GM18520 (cell line): ENCODE measurements at regions not wholly inside any gene's neighbourhood (a gene's known extent, or its start where the extent isn't known, plus 50 kb on each side); places are given as distances from the start of the nearest gene placed in this dataset.
A peak's percentile ranks its signal among the peaks of the same experiment; 100 is the strongest.

Experiments used
- ATAC-seq: cut with Tn5 transposase; IDR thresholded peaks from one replicate; pipeline ENCODE4 v1.9.1; 2021; ENCODE audit not compliant: unreplicated experiment

DNA sequence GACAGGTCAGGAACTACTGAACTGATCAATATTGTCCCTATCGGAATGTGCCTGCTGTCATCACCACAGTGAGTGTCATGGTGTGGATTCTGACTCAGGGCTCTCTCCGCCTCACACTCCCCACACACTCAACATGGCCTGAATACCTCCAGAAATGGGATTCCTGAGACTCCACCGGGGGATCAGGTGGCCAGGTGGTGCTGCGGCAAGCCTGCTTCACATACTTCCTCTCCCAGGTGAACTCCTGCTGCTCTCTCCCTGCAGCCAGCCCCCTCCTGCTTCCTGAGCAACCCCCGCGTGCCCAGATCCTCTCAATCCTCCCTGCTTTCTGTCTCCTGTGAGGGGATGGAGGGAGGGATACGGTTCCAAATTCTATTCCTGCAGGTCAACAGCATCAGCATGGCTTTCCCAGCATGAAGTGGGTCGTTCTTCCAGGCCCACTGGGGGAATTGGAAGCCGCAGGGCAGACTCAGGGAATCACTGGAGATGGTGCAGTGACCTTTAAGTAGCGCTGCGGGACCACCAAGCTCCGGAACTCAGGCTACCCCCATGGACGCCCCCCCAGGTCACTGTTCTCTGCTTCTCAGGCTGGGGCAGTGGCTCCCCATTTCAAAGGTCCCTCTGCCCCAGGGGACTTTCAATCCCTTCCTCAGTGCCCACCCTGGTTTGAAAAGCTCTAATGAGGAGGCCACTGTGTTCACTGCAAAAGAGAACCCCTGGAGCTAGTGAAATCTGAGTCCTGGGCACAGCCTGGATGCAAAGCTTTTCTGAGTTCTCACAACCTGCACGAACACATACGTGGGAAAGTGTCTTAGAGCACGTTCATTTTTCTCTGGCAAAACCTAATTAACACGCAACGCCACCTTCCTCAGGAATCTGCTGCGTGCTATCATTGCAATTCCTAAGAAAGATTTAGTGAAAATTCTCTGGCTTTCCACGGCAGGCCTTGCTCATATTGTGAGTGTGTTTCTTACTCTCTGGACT lies 168.4 kb downstream of the ZFP36L2 start:
- no peak for ATAC-seq

DNA sequence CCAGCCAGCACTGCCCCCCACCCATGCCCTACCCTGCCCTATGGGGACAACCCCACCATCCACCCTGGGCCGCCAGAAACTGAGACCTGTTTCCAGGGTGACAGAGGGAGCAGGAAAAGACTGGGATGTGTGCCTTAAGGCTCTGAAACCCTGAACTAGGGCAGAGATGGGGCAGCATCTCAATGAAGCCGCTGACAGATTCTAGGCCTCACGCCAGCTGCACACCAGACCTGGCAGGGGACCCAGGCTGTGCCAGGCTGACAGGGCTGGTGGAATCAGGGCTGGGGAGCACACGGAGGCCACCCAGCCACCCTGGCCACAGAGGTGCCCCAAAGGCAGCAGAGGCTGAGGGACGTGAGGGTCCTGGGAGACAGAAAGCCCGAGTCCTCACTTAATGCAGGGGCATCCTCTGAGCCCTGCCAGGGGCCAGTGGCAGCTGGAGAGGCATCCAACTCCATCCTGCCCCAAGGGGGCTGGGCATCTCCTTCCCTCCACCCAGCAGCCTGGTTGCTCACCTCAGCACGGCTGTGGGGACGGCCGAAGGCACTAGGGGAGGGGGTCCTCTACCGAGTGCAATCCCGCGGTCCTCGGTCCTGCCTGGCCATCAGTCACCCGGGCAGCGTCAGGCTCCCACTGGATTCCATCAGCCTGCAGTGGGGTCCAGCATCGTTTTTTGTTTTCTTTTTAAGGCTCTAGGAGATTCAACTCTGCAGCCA lies 169.2 kb downstream of the ZFP36L2 start:
- ATAC-seq, result no peak

DNA sequence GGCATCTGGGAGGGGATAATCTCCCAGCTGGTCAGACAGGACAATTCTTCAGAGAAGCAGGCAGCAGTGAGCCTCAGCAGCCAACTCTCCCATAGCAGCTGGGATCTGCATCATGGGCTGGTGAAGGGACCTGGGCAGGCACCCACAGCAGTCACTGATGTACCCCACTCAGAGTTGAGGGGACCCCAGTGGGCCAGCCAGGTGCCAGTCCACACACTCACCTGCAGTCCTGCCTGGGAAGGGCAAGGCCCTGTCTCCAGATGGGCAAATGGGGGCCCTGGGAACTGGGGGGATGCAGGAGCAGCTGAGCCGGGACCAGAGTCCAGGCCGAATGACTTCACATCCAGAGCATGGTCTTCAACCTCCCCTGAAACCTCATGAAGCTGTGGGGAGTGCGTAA lies 170.4 kb downstream of the ZFP36L2 start:
- no peak for ATAC-seq

DNA sequence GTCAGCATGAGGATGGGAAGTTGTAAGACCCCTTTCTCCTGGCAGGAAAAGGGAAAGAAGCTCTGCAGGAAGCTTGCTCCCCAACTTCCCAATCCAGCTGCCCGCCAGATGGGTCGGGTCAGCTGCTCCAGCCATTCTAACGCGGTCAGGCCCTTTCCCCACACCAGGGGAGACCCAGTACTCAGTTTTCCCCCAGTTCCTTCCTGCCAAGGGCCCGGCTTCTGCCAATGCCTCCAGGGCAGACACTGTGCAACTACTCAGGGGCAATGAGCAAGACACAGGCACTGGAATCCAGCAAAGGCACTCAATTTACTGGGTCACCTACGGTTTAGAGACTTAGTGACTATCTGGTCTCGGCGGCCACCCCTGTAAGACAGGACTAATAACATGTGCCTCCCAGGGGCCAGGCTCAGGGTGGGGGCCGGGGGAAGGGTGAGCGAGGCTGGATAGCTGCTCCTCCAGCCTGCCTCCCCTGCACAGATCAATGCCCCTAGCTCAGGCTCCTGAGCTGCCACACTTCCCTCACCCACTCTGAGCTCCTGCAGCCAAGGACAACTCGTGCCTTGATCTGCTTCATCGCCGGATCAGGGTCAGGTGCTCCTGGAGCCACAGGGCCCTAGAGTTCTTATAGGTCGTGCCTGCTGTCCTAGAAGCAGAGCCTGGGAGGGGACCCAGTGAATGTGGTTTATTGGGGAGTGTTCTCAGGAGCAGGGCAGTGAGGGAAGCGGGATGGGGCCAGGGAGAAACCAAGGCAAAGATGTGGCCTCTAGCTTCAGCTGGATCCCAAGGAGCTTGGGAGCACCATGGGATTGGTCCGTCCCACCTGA lies 171.1 kb downstream of the ZFP36L2 start:
- no peak for ATAC-seq

DNA sequence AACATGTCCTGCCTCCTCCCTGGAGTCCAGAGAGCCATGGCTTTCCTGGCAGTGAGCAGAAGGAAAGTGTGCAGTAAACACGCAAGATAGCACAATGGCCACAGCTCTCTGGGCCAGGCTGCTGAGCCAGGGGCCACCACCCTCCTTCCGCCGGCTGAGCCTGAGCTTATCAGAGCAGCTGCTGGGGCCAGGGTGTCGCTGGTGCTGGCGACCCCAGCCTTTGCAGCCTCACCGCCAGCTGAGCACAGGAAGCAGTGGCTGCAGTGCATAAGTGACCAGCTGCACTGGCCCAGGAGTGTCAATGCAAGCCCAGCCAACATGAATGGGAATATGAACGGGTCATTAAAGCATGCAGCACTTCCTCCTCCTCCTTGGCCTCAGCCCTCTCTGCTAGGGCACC lies 172.0 kb downstream of the ZFP36L2 start:
- ATAC-seq, result no peak

DNA sequence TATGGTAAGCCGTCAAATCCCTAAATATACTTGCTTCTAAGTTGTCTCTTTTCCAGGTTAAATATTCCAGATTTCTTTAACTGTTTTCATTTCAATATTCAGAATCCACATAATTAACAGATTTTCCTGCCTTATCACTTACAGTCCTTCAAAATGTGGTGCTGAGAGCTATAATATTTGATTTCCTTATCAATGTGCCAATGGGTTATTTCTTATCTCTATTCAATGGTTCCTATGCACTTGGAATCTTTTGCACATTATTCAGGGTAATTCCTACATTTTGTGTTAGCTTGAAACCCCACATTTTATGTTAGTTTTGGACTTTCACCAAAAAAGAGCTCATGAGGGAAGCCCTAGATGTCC lies 173.5 kb downstream of the ZFP36L2 start:
- no peak for ATAC-seq

DNA sequence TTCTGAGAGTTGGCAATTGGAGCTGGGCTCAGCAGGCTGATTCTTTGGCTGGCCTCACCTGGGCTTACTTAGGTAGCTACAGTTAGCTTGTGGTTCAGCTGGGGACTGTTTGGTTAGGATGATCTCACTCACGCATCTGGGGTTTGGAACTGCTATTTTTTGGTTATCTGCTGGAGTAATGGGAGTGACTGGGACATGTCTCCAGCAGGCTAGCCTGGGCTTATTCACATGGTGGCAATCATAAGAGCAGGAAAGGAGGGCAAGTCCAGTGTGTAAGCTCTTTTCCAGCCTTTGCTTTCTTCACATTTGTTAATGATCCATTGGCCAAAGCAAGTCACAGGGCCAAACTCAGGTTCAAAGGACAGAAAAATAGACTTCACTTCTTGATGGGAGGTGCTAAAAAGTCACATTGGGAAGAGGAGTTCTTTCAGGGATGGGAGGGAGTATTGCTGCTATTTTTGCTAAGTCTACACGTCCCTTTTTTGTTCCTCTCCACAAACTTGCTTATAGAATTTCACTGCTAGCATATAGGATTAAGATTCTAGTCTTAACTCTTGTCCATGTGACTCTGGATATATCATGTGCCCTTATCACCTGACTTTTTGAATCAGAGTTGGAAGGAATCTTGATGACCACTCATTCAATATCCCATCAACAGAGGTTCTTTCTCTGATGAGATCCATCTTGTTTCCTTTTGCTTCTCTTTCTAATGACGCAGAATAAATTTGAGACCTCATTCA lies 174.0 kb downstream of the ZFP36L2 start:
- no peak for ATAC-seq

DNA sequence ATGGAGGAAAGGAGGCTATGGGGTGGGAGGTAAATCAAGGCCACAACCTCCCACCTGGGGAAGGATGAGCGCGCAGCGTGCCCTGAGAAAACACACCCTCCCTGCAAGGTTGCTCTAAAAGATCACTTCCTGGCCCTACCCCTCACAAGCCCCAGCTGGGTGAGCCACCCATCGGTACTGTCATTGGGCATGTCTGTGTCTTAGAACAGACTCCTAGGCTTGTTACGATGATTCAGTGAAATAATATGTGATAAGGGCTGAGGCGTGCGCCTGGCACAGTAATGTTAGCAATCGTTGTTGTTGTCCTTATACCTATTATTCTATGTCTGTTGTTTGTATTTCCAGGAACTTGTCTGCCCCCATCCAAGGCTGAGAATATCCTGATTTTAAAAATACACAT lies 175.1 kb downstream of the ZFP36L2 start:
- ATAC-seq, result no peak

DNA sequence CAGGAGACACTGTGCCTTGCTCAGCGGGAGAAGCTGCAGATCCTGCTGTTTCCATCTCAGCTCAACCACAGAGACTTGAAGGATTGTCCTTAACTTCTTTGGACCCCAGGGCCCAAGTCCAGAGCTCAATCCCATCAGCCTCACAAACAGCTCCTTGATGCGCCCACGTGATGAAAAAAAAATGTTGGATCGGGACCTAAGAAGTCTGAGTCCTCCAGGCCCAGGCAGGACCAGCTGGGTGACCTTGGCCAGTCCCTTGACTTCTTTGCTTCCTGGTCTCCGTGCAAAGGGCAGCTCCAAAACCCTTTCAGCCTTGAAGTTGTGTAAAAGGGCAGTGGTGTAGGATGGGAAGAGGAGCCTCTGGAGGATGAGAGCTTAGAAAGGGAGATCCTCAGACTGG lies 175.5 kb downstream of the ZFP36L2 start:
- ATAC-seq, result no peak

DNA sequence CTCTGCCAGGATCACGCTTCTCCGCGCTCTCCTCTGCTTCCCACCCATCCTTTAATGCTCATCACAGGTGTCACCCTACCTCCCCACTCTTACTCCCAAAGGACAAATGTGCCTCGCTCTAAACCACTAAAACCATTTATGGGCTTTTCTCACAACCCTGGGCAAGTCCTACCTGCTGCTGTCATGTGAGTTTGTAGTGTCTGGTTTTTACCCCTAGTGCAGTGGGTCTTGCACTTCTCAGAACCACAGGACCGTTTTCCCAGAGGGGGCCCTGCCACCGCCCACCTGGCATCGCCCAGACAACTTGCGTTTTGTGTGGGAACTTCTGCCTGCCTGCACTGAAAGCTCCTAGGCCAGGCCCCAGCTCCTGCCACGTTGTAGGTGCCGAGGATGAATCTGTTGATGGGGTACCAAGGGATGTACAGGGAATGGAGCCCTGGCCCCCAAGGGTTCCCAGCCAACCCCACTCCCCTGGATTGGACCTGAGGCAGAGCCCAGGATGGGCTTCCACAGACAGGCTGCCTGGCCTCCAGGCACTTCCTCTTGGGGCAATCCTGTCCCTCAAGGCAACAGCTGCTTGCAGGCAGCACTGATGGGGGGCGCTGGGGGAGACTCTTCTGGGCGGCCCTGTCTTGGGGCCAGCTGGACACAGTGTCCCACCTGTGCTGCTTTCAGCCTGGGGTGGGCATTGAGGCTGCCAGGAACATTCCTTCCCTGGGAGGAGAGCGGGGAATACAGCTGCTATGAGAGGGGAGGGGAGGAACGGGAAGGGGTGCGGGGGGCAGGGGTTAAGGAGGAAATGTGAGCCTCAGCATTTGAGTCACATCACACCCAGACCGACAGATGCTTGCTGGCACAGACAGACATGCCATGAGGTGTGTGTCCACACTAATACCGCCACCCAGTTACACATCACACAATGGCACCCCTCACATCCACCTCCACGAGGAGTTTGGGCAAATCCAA lies 176.3 kb downstream of the ZFP36L2 start:
- ATAC-seq, result no peak

DNA sequence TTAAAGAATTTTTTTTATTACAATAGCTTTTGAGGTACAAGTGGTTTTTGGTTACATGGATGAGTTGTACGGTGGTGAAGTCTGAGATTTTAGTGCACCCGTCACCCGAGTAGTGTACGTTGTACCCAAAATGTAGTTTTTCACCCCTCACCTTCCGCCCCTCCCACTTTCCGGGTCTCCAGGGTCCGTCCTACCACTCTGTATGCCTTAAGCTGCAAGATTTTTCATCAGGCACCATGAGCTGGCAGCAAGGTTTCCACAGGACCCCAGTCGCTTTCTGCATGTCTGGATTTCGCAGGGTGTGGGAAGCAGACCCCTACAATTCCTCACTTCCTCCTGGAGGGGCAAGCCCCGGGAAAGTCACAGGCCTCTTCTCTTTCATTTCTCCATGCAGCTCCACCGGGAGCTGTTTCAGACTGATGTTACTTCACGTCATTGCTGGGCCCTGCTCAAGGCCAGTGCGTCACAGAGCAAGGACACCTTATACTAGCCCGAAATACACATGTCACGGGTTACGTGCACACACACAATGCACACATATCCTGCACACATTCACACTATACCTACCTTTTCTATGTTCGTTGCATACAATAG lies 179.1 kb downstream of the ZFP36L2 start:
- no peak for ATAC-seq

DNA sequence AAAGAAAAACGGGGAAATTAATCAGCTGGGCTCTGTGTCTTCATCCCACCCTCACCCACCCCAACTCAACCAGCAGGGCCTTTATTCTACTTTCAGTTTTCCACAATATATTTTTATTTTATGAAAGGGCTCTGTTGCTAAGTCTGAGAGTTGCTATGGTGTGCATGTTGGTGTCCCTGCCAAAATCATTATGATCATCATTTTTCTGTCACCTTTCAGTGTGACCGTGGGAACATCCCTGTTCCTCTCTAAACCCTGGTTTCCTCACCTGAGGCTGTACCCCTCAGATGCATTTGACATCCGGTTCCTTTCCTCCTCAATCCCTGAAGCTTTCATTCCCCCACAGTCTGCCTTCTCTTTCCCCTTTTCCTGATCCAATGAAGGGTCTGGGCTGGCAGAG lies 180.5 kb downstream of the ZFP36L2 start:
- ATAC-seq, result no peak

DNA sequence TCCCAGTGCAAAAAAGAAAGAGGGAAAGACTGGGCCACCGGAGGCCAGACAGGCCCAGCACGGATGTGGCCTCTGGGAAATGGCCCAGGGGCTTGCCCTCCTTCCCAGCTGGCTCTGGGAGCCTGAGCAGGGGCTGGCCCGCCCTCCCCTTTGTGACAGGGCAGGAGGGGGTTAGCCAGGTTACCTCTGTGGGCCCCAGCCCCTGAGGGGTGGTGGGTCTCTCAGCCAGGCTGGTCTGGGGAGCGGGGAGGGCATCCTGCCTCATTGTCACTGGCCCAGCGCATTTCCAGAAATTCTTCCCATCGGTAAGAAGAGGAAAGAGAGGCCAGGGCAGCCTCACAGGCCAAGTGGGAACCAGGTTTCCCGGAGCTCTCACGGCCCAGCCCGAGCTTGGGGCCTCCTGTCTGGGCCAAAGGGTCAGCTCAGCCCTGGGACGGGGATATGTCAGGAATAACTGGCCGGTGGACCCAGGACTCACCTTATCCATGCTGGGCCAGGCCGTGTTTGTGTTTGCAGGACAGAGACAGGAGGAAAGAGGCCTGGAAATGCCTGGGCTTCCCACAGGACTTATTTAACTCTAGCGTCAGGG lies 182.2 kb downstream of the ZFP36L2 start:
- ATAC-seq, result no peak

DNA sequence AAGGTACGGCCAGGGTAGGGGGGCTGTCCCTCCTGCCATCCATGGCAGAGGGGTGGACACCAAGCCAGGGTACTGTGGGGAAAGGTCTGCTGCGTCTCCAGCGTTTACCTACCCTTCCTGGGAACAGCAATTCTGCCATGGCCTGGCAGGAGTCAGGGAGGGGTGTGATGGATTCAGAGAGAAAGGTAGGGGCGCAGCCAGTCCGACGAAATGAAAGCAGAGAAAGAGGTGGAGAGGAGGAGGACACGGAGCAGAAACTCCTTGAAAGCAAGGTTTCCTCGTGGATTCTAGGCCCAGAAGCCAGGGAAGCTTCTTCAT lies 182.9 kb downstream of the ZFP36L2 start:
- no peak for ATAC-seq

DNA sequence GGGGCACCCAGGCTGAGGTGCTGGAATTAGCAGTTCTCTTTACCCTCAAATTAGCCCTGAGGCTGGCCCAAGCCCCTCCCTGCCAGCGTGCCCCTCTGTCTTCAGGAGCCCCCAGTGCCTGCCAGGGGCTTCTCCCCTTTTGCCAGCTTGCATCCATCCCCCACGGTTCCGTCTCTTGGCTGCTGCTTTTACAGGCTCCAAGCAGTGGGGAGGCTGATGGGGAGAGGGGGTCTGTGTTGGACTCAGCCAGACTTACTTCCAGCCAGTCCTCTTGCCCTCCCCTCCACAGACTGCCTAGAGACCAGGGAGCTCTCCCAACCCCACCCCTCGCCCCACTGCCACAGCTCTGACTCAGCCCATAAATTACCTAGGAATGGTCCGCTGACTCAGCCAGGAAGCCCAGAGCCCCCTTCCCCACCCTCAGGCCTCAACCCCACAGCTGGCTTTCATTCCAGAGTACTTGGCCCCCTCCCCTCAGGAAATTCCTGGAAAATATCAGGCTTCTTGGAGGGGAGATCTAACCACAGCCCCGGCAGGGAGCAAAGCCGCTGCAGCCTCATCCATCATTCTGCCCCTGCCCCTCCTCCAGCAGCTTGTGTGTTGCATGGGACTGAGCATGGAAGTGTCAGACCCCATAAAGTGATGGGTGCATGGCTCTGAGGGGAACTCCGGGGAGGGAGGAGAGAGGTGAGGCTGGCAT lies 184.6 kb downstream of the ZFP36L2 start:
- ATAC-seq, result no peak

DNA sequence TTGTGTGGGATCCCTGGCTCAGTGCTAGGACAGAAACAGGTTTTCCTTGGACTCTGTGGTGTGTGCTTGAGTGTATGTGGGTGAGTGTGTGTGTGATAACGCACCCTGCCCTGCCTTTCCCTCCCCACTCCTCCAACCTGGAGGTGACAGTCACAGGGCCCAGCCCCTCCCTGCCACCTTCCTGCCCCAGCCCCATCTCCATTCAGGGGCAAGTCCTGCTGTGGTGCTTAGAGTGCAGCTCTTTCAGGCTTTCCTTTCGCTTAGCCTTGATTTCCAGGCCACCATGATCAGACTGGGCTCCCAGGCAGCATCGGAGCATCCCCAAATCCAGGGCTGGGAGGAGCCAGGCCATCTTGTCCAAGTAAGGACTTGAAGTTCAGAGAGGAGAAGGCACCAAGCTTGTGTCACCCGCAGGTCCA lies 185.2 kb downstream of the ZFP36L2 start:
- no peak for ATAC-seq

DNA sequence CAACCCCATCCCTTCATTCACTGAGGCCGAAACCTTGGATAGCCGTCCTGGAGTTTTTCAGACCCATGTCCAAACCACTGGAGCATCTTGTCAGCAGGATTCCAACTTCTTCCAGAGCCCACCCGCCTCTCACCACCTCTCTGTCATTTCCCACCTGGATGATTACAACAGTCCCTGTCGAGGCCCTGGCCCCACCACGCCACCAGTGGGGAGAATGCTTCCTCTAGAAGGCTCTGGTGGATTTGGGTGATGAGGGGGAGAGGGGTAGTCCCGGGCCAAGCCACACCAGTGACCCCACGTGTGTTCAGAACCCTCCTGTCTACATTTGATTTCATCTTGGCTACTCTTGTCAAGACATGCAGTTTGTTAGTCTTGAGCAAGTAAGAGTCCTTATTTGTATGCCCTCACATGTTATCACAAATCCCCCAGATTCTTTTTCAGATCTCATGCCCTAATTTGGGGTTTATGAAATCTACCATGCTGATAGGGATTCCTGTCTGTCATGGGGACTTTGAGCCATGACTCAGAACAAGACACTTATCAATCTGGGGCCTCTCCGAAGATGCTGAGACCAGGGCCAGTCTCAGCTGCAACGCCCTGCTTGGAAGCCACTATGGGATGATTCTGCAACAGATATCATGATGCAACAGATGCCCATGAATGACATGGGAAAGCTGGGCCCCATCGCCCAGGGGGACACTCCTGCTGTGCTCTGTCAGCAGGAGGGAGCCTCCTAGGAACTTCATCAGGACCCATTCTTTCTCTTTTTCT lies 186.1 kb downstream of the ZFP36L2 start:
- ATAC-seq, result peak; percentile 56
